K562 (cell line): ENCODE measurements at regions not wholly inside any gene's neighbourhood (a gene's known extent, or its start where the extent isn't known, plus 50 kb on each side); places are given as distances from the start of the nearest gene placed in this dataset.

ENCODE experiments used
- ATAC-seq: fragments of 200-7000 bp; cut with Tn5 transposase; 3 replicates; pipeline ENCODE4 v1.9.1; 2020; ENCODE audit warnings: moderate library complexity
- BruUV-seq: library from RNA; stranded (reverse); fragments of 400-500 nt; replicated peaks from 2 replicates; lab custom pipeline; 2021; lab: Mats Ljungman, UMichigan
- CTCF ChIA-PET: fragments of 300-600 bp; formaldehyde crosslinking; extraction: SDS; loops from one replicate; lab custom pipeline; 2021; ENCODE audit warnings: low intra/inter-chr PET ratio; lab: Yijun Ruan, JAX
- POLR2A ChIA-PET: fragments of 300-600, 350-650 bp; sonication (Branson Sonifier 250); formaldehyde crosslinking; extraction: SDS; loops from one replicate; lab custom pipeline; 2021; ENCODE audit warnings: antibody characterized with exemption, inconsistent platforms; lab: Yijun Ruan, JAX
- DNase-seq, 4 experiments: peaks; one replicate each; pipeline versions ENCODE4 v3.0.0 to v3.0.0-alpha.2; 2011 to 2018; ENCODE audit warnings: low spot score in 3 of 4, mixed read lengths in 3 of 4; ENCODE audit errors: extremely low read depth in 1 of 4
- FAIRE-seq: peaks from 2 replicates; lab custom pipeline; 2011; peaks lifted over from hg19 to GRCh38; lab: Jason Lieb, UNC
- H2AFZ ChIP-seq: 2 replicates; pipeline ENCODE4 v1.6.0; 2011; ENCODE audit warnings: low read depth, low read length, control low read depth, inconsistent platforms
- H3K27ac ChIP-seq: fragments of 200-600 bp; 3 replicates; pipeline ENCODE4 v1.8.0; 2011; ENCODE audit warnings: low read depth, mild to moderate bottlenecking, control low read depth, inconsistent platforms, low read length, moderate library complexity, mixed read lengths; ENCODE audit errors: extremely low read depth
- H3K27me3 ChIP-seq, 2 experiments: fragments of 300-600 bp in 1 of 2; 2 replicates in 1 of 2; 3 replicates in 1 of 2; pipeline versions ENCODE4 v1.6.0 to v1.8.0; 2011; ENCODE audit warnings: inconsistent platforms in 2 of 2, low read length in 2 of 2, mild to moderate bottlenecking in 1 of 2, mixed read lengths in 1 of 2, moderate library complexity in 1 of 2; ENCODE audit not compliant: control insufficient read depth in 2 of 2, insufficient read depth in 2 of 2
- H3K36me3 ChIP-seq: fragments of 300-600 bp; 3 replicates; pipeline ENCODE4 v1.8.0; 2011; ENCODE audit warnings: mild to moderate bottlenecking, low read length, inconsistent platforms; ENCODE audit not compliant: control insufficient read depth, insufficient read depth
- H3K4me1 ChIP-seq, 2 experiments: fragments of 200-600 bp in 1 of 2; replicated peaks in 1 of 2; 2 replicates in 1 of 2; 3 replicates in 1 of 2; pipeline versions ENCODE4 v1.5.1 to v1.8.0; 2011; ENCODE audit warnings: inconsistent platforms in 2 of 2, low read length in 2 of 2, mild to moderate bottlenecking in 1 of 2, mixed read lengths in 1 of 2, moderate library complexity in 1 of 2; ENCODE audit not compliant: control insufficient read depth in 2 of 2, insufficient read depth in 2 of 2
- H3K4me2 ChIP-seq: 2 replicates; pipeline ENCODE4 v1.6.1; 2011; ENCODE audit warnings: low read length, control low read depth, inconsistent platforms, mixed read lengths; ENCODE audit not compliant: insufficient read depth
- H3K4me3 ChIP-seq: fragments of 200-600 bp; sonication (generic), shearing (Covaris generic); 2 replicates; pipeline ENCODE4 v1.5.1; 2016; ENCODE audit warnings: control low read depth, inconsistent platforms
- H3K79me2 ChIP-seq: fragments of 200-600 bp; 3 replicates; pipeline ENCODE4 v1.8.0; 2011; ENCODE audit warnings: low read length, inconsistent platforms; ENCODE audit not compliant: control insufficient read depth, insufficient read depth
- H3K9ac ChIP-seq, 2 experiments: 2 replicates each; pipeline versions ENCODE4 v1.6.0 to v1.6.1; 2011; ENCODE audit warnings: low read depth in 2 of 2, low read length in 2 of 2, control low read depth in 1 of 2, inconsistent platforms in 1 of 2, mild to moderate bottlenecking in 1 of 2, mixed read lengths in 1 of 2; ENCODE audit not compliant: insufficient read depth in 1 of 2
- H3K9me1 ChIP-seq: one replicate; pipeline ENCODE4 v1.6.0; 2011; ENCODE audit warnings: inconsistent platforms, mild to moderate bottlenecking, low read length, moderate library complexity; ENCODE audit not compliant: control insufficient read depth, insufficient read depth
- H3K9me3 ChIP-seq: replicated peaks from 2 replicates; pipeline ENCODE4 v1.5.1; 2011; ENCODE audit warnings: low read depth, low read length, inconsistent platforms; ENCODE audit not compliant: control insufficient read depth, insufficient read depth
- H4K20me1 ChIP-seq: replicated peaks from 2 replicates; pipeline ENCODE4 v1.6.1; 2011; ENCODE audit warnings: low read length, inconsistent platforms, mixed read lengths; ENCODE audit not compliant: control insufficient read depth, insufficient read depth
- CCAR2 ChIP-seq: fragments of 200-400 bp; formaldehyde crosslinking; IDR thresholded peaks from 2 replicates; pipeline ENCODE4 v1.6.1; 2017; ENCODE audit warnings: mild to moderate bottlenecking, low read depth, low read length
- CGGBP1 ChIP-seq: fragments of 250-450 bp; sonication (Bioruptor Pico); IDR thresholded peaks from 2 replicates; pipeline ENCODE4 v1.9.0; 2021; ENCODE audit warnings: mild to moderate bottlenecking
- FOXJ2 ChIP-seq: fragments of 200-800 bp; sonication (Bioruptor generic); IDR thresholded peaks from 2 replicates; pipeline ENCODE4 v1.6.1; 2016; ENCODE audit warnings: missing genetic modification characterization, missing compliant biosample characterization
- GABPB2 ChIP-seq: fragments of 250-450 bp; sonication (Bioruptor Pico); conservative IDR thresholded peaks from 2 replicates; pipeline ENCODE4 v1.5.1; 2021; ENCODE audit warnings: mild to moderate bottlenecking
- GTF2F1 ChIP-seq: IDR thresholded peaks from 2 replicates; pipeline ENCODE4 v1.6.1; 2011; ENCODE audit warnings: low read depth, low read length, improper control_type of control experiment
- MAFG ChIP-seq: fragments of 450-650 bp; conservative IDR thresholded peaks from 2 replicates; pipeline ENCODE4 v1.6.1; 2016; ENCODE audit warnings: missing genetic modification characterization, missing compliant biosample characterization
- MECOM ChIP-seq: fragments of 250-450 bp; sonication (Bioruptor Pico); IDR thresholded peaks from 2 replicates; pipeline ENCODE4 v1.8.0; 2022; ENCODE audit warnings: inconsistent platforms
- PBX2 ChIP-seq, 2 experiments: IDR thresholded peaks in 1 of 2; conservative IDR thresholded peaks in 1 of 2; 2 replicates each; pipeline ENCODE4 v1.6.1; 2016; ENCODE audit warnings: low read depth in 2 of 2, mild to moderate bottlenecking in 1 of 2, missing compliant biosample characterization in 1 of 2, missing genetic modification characterization in 1 of 2, moderate library complexity in 1 of 2
- PCBP1 ChIP-seq: fragments of 200-400 bp; formaldehyde crosslinking; IDR thresholded peaks from 2 replicates; pipeline ENCODE4 v1.6.1; 2018; ENCODE audit warnings: mild to moderate bottlenecking, low read depth, low read length; ENCODE audit not compliant: poor library complexity, severe bottlenecking
- POLR2AphosphoS2 ChIP-seq: IDR thresholded peaks from 2 replicates; pipeline ENCODE4 v1.6.1; 2012; ENCODE audit warnings: low read length, improper control_type of control experiment
- RFX7 ChIP-seq: fragments of 250-450 bp; sonication (Bioruptor Pico); IDR thresholded peaks from 2 replicates; pipeline ENCODE4 v1.5.1; 2021; ENCODE audit warnings: mild to moderate bottlenecking
- SMC3 ChIP-seq: conservative IDR thresholded peaks from 2 replicates; pipeline ENCODE4 v1.6.1; 2011; ENCODE audit warnings: low read depth, low read length, improper control_type of control experiment; ENCODE audit not compliant: insufficient read depth
- SRF ChIP-seq, 2 experiments: fragments of 250-450, 450-650 bp in 1 of 2; sonication (Bioruptor Pico) in 1 of 2; sonication (generic) in 1 of 2; formaldehyde crosslinking; IDR thresholded peaks; 2 replicates each; pipeline versions ENCODE4 v1.5.0 to v1.5.1; 2020 to 2022; ENCODE audit warnings: mild to moderate bottlenecking in 1 of 2, missing genetic modification reagents in 1 of 2
- SUPT5H ChIP-seq: fragments of 450-650 bp; IDR thresholded peaks from 2 replicates; pipeline ENCODE4 v1.6.1; 2016
- TRIM25 ChIP-seq: fragments of 450-650 bp; IDR thresholded peaks from 2 replicates; pipeline ENCODE4 v1.7.0; 2016; ENCODE audit warnings: borderline replicate concordance
- ZNF253 ChIP-seq: fragments of 250-450 bp; sonication (Bioruptor Pico); conservative IDR thresholded peaks from 2 replicates; pipeline ENCODE4 v1.6.1; 2021; ENCODE audit warnings: mild to moderate bottlenecking
- ZNF280A ChIP-seq: fragments of 450-650 bp; IDR thresholded peaks from 2 replicates; pipeline ENCODE4 v1.6.1; 2018; ENCODE audit warnings: mild to moderate bottlenecking, low read depth; ENCODE audit not compliant: partially characterized antibody
- ZNF408 ChIP-seq: fragments of 250-450 bp; sonication (Bioruptor Pico); IDR thresholded peaks from 2 replicates; pipeline ENCODE4 v1.4.0; 2020; ENCODE audit warnings: low read depth, mild to moderate bottlenecking, moderate library complexity
- WGBS: fragments of 100-300 bp; shearing (Covaris generic); methylation state at CpG from one replicate; pipeline ENCODE4 v1.1.6; 2016; ENCODE audit warnings: low coverage, mixed read lengths; ENCODE audit not compliant: insufficient coverage; ENCODE audit errors: missing lambda C conversion rate; 5-methylcytosine and 5-hydroxymethylcytosine counted together
- in situ Hi-C: fragments of 300-500 bp; cut with MboI; formaldehyde crosslinking; loops from 4 replicates; pipeline ENCODE4 v1.15.0; 2018; ENCODE audit warnings: inconsistent platforms, mixed read lengths
- intact Hi-C: fragments of 100-400 bp; cut with micrococcal nuclease; formaldehyde crosslinking; loops from 2 replicates; pipeline ENCODE4 v1.14.2; 2022

- ATAC-seq = no peak
- TF ChIP-seq PBX2 (CRISPR knock-in tag; IDR thresholded peaks at IDR 0.05; ENCODE audit: low read depth) (no peak), PBX2 (tag; conservative IDR thresholded peaks at IDR 0.05; ENCODE audit: low read depth) (no peak), POLR2AphosphoS2 (no peak), TRIM25 (no peak), PCBP1 (no peak), FOXJ2 (no peak), ZNF253 (no peak), SUPT5H (no peak), GTF2F1 (no peak), ZNF280A (no peak), RFX7 (CRISPR knock-in tag) (no peak), MAFG (tag) (no peak), ZNF408 (no peak), SMC3 (no peak), GABPB2 (CRISPR knock-in tag) (no peak), CCAR2 (no peak), SRF (CRISPR knock-in tag; IDR thresholded peaks at IDR 0.05) (no peak), CGGBP1 (CRISPR knock-in tag) (no peak), MECOM (CRISPR knock-in tag) (no peak)
- H3K36me3 ChIP-seq = no peaks in the 10 kb centered on the region
- no peaks in the 10 kb centered on the region; a peak in 1 of 5 replicates for H3K27me3 ChIP-seq
- H3K4me2 ChIP-seq = no peak overlapping the region
- H3K9me3 ChIP-seq = no peaks in the 10 kb centered on the region
- no peak overlapping the region for H2AFZ ChIP-seq
- no peaks in the 10 kb centered on the region for H3K4me1 ChIP-seq
- FAIRE-seq = no peak
- intact Hi-C loops = no loop called here
- POLR2A ChIA-PET = no interaction called here
- no peaks in the 10 kb centered on the region for H3K9me1 ChIP-seq
- DNase-seq = no peak
- H3K27ac ChIP-seq = no peak overlapping the region
- no peak overlapping the region for H3K4me3 ChIP-seq
- CTCF ChIA-PET = no interaction called here
- H3K79me2 ChIP-seq = no peaks in the 10 kb centered on the region
- H4K20me1 ChIP-seq = no peaks in the 10 kb centered on the region
- WGBS = 0% methylated on average over 8 of the region's 8 CpGs
- in situ Hi-C loops = loop anchor here (25.0 kb wide), 1 partner anchor 622 kb away; no protein-coding TSS in a partner anchor
- no TSS peak for BruUV-seq
- no peak overlapping the region for H3K9ac ChIP-seq
Measured at GRCh38 chr9:4359016-4359415, 59.1 kb upstream of the GLIS3 start.
